ENCODE measurements at regions not wholly inside any gene's neighbourhood (a gene's known extent, or its start where the extent isn't known, plus 50 kb on each side); places are given as distances from the start of the nearest gene placed in this dataset.
"Not testable (repeated sequence)": the region's sequence is repeated elsewhere in the genome, so short reads cannot be mapped to it uniquely, and the experiment has no call there.

DNA sequence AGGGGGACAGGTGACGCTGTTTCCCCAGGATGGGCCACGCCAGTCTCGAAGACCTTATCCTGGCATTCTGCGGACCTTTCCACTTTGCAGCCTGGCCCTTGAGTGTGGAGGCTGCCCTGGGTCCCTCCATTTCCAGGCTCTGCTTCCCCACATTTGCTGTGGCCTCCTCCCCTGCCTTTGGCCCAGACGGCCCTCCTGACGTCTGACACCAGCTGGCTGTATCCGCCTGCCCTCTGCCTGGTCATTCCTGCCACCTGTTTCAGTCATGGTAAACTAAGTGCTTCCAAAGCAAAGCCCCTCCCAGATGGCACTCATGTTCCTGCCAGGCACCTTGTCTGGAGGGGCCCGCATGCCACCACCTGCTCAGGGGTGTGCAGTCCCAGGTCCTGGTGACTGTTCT lies 95.1 kb downstream of the ASB1 start:
- no peak for DNase-seq

DNA sequence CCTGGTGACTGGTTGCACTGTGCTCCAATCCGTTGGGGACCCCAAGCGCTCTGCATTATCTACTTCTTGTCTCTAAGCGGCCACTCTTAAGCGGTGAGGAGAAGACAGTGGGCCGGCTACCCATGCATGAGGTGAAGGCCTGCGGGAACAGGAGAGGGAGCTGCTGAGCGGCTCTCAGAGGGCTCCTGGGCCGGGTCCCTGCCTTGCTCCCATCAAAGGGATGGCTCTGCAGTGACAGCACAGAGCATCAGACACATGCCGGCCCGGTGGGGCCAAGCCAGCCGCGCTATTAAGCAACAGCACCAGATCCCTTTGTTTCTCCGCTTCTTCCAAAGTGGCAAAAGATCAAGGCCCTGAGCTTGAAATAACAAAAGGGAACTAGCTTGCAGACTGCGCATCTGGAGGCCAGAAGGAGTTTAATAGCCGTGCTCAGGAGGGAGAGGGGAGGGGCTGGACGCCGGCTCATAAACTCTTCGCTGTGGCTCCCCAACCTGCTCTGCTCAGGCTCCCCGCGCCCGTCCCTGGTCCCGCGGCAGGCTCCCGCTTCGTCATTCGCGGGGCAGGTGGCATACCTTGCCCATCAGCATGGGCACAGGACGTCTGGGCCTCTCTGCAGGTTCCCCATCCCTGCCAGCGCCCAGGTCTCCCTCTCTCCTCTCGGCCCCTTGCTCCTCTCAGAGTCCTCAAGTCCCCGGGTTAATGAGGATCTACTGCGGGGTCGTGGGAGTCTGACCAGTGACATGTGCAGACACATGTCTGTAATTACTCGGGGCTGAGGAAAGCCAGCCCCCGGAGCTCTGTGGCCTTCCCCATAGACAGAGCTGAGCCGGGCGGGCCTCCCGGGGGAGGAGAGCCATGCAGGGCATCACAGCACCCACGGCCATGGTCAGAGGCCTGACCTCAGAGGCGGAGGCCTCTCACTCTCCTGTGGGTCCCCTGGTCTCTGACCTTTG lies 96.7 kb downstream of the ASB1 start:
- no peak for DNase-seq

DNA sequence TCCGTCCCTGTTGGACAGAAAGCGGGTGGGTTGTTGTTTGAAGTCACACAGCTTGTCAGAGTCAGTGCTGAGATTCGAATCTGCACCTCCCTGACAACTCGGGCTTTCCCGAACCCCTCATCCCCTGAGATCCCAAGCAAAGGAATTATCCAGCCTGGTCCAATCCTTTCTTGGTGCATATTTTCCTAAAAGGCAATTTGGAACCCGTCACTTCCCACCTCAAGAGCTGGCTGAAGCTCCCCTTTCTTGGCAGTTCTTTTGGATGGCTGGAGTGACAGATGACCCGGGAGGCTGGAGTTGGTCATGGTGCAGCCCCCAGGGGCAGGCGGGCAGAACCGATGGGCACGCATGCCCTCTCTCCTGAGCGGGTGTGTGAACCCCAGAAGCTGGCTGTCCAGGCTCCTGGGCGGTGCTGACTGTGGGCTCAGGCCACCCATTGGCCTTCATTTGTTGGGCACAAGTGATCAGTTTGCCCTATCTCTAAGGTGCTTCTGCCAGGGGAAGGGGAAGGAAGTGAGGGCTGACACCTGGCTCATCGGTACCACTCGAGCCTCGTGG lies 97.8 kb downstream of the ASB1 start:
- no peak for DNase-seq

DNA sequence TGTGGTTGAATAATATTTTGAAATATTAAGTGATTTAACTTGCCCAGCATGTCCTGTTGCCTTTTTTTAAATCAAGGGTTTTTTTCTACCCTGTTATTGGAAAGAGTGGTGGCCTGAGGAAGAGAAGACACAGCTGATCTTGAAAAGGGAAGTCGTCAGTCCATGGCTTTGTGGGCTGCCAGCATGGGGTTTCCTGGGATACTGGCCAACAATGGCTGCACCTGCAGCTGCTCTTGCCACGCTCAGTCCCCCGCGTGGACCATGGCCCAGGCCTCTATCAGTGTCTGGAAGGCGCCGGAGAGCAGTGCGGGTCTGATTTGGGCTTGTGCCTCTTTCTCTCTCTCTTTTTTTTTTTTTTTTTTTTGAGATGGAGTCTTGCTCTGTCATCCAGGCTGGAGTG lies 99.3 kb downstream of the ASB1 start:
- no peak for DNase-seq

DNA sequence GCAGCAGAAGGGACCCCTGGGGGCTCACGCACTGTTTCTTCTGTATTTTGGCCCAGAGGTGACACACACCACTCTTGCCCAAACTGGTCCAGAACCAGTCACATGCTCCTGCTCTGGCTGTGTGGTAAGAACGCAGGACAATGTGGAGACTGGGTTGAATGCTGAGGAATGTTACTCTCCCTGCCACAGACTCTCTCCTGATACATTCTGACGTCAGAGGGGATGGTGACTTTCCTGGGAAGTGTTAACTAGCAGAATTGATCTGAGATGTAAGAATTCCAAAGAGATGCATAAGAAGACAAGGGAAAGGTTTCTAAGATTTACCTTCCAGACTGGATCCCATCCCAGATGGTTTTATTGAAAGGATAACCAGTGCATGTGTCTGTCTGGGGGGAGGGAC lies 100.8 kb downstream of the ASB1 start:
- no peak for DNase-seq

DNA sequence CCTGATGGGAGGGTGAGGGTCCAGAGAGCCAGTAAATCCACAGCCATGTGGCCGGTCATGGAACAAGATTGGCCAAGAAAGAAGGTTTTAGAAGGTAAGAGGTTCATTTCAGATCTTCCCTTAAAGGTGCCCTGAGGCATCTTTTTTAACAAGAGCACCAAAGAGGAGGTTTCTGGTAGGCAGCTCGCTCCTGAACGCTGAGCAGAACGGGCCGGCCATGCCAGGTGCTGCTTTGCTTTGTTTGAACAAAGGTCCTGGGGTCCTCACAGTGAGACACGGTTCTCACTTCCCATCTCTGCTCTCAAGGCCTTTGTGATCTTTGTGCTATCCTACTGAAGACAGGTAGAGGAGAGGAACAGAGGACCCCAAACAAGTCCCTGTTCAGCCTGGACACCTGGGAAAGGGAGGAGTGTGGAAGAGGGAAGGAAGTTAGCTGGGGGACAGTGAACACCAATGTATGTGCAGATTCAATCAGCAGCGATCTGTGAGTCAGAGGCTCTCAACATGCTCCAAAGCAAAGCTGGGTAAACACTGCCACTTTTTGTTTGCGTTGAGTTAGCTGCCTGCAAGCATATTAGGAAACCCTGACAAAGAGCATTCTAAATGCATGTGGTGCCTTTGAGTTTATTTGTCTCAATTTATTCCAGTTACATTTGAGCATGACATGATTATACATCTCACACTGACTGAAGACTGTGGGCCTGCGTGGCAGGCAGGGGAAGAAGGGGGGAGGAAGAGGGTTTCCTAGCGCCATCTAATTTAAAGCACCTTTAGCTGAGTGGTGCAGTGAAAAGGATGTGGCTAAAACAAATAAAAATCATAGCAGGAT lies 102.4 kb downstream of the ASB1 start:
- no peak for DNase-seq

DNA sequence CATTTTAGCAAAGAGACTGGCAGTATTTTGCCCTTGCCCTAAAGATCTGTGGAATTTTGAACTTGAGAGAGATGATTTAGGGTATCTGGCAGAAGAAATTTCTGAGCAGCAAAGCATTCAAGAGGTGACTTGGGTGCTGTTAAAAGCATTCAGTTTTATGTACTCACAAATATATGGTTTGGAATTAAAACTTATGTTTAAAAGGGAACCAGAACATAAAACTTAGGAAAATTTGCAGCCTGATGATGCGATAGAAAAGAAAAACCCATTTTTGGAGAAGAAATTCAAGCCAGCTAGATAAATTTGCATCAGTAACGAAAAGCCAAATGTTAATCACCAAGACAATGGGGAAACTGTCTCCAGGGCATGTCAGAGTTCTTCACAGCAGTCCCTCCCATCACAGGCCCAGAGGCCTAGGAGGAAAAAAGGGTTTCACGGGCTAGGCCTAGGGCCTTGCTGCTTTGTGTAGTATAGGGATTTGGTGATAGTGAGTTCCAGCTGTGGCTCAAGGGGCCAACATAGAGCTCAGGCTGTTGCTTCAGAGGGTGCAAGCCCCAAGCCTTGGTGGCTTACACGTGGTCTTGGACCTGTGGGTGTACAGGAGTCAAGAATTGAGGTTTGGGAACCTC lies 104.4 kb downstream of the ASB1 start:
- DNase-seq: not testable (repeated sequence)

DNA sequence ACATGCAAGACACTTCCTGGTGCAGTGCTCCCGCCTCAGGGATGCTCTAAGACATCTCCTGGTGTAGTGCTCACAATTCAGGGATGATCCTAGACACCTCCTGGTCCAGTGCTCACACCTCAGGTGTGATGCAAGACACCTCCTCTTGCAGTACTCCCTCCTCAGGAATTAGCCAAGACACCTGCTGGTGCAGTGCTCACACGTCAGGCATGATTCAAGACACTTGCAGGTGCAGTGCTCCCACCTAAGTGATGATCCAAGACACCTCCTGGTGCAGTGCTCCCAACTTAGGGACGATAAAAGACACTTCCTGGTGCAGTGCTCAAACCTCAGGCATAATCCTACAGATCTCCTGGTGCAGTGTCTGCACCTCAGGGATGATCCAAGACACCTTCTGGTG lies 117.0 kb downstream of the ASB1 start:
- DNase-seq: not testable (repeated sequence)

DNA sequence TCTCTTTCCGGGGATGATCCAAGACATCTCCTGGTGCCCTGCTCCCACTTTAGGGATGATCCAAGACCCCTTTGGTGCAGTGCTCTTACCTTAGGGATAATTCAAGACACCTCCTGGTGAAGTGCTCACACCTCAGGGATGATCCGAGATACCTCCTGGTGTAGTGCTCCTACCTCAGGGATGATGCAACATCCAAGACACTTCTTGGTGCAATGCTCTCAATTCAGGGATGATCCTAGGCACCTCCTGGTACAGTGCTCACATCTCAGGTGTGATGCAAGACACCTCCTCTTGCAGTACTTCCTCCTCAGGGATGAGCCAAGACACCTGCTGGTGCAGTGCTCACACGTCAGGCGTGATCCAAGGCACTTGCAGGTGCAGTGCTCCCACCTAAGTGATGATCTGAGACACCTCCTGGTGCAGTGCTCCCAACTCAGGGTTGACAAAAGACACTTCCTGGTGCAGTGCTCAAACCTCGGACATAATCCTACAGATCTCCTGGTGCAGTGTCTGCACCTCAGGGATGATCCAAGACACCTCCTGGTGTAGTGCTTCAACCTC lies 122.3 kb downstream of the ASB1 start:
- no peak for DNase-seq

DNA sequence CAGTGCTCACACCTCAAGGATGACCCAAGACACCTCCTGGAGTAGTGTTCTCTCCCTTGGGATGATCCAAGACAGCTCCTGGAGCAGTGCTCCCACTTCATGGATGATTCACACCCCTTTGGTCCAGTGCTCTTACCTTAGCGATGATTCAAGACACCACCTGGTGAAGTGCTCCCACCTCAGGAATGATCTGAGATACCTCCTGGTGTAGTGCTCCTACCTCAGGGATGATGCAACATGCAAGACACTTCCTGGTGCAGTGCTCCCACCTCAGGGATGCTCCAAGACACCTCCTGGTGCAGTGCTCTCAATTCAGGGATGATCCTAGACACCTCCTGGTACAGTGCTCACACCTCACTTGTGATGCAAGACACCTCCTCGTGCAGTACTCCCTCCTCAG lies 123.1 kb downstream of the ASB1 start:
- DNase-seq: no peak

DNA sequence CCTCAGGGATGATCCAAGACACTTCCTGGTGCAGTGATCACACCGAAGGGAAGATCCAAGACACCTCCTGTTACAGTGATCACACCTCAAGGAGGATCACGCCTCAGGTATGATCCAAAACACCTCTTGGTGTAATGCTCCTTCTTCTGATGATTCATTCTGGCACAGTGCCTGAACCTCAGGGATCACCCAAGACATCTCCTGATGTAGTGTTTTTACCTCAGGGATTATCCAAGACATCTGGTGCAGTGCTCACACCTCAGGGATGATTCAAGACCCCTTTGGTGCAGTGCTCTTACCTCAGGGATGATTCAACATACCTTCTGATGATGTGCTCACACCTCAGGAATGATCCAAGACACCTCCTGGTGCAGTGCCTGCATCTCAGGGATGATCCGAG lies 124.4 kb downstream of the ASB1 start:
- DNase-seq: no peak

DNA sequence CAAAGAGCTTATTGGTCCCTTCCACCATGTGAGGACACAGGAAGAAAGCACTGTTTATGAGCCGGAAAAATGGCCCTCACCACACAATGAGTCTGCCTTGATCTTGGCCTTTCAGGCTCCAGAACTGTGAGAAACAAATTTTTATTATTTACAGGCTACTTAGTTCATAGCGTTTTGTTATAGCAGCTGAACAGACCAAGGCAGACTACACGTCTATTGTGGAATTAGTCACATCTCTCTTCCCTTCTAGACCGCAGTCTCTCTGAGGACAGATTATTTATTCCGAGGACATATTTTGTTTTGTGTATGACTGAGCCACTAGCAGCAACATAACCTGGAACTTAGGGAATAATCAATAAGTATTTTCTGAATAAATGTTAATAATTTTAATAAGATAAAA lies 125.5 kb downstream of the ASB1 start:
- no peak for DNase-seq

DNA sequence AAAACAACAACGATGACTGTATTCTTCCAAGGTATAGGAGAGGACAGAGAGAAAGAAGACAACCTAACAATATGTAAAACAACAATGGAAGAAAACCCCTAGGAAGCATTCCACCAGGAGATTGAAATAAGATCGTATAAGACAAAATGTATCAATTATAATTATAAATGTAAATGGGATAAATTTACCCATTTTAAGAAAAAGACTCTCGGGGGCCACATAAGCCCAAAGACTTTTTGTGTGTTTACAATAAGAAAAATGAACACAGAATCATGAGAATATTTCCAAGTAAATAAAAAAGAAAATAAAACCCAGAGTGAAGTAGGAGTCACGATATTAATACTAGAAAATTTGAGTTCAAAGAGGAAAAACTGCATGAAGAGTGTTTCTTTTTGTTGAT lies 126.4 kb downstream of the ASB1 start:
- DNase-seq: no peak

DNA sequence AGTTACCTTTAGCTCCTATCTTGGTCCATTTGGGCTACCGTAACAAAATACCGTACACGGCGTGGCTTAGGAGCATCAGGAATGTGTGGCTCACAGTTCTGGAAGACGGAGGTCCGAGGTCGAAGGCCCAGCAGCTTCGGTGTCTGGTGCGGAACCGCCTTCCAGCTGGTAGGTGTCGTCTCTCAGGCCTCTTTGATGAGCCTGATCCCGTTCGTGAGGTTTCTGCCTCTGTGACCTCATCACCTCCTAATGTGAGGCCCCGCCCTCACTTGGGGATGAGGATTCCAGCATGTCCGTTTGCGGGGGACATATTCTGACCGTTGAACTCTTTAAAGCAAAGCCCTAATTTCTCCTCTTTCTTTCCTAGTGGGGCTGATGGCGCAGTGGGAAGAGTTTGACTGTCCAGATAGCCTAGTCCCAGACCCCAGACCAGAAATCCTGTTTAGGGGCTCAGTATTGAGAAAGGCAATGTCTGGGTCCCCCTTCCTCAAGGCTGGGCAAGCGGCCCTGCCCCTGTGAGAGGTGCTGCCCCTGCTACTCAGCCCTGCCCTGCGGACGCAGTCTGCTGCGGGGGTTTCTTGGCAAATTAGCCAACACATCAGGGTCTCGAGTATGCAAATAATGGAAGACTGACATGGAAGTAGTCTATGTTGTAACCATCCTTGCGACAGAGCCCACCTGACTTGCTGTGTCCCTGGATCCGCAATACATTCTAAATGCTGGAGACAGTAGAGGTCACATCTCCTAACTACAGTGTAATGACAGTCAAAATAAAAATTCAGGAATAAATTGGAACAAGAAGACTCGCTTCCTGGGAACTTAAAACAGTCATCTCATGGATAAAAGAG lies 128.0 kb downstream of the ASB1 start:
- DNase-seq: no peak

DNA sequence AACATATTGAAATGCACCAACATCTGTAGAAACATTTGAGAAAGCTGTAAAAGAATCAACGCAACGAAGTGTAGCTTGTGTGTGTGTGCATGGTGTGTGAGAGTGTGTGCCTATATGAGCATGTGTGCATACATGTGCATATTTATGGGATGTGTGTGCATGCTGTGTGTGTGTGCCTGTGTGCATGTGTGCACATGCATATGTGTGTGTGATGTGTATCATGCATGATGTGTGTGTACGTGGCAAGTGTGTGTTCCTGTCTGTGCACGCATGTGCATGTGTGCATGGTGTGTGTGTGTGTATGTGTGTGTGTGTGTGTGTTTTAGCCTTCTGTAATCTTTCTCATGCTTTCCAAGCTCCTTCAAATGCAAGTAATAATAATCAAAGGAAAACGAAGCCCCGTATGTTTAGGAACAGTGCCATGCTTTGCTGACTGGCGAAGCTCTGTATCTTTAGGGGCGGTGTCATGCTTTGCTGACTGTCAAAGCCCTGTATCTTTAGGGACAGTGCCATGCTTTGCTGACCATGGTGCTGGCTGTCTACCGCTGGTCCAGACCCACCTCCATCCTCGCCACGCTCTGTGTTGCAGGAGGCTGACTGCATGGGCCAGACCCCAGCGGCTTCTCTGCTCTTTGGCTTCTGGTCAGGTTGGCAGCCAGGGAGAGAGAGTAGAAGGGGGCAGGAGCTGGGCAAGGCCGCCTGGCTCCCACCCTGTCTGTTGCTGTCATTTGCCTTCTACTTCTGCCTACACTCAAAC lies 129.2 kb downstream of the ASB1 start:
- no peak for DNase-seq

DNA sequence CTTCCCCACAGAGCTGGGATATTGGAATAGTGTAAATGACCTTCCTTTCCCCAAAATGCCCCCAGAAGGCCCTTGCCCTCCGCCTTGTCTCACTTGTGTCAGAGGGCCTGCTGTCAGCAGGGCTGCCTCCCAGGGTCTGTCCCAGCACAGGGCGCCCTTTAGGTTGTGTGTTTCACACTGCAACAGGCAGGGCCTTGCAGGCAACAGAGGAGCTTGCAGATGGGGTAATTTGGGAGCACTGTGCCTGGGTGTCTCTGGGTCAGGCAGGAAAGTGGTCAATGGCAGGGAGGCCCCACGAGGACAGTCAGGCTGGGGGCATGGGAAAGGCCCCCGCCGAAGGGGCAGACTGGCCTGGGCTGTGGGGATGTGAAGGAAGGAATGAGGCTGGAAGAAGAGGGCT lies 130.7 kb downstream of the ASB1 start:
- DNase-seq: no peak

DNA sequence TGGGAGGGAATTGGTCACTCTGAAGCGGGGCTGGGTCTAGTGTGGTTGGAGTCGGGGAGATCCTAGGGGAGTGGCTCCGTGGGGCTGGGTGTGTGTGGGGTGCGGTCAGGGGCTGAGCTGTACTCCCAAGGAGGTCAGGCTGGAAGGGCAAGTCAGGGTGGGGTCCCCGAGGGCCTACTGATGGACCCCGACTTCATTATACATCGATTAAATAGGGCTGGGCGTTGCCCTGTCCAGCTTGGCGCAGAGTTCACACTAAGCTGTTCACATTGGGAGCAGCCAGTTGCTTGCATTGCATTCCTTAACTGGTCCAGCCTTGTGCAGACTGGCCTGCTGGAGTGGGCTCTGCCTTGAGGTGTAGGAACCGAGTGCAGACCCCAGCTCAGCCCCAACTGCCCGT lies 131.2 kb downstream of the ASB1 start:
- DNase-seq: no peak

DNA sequence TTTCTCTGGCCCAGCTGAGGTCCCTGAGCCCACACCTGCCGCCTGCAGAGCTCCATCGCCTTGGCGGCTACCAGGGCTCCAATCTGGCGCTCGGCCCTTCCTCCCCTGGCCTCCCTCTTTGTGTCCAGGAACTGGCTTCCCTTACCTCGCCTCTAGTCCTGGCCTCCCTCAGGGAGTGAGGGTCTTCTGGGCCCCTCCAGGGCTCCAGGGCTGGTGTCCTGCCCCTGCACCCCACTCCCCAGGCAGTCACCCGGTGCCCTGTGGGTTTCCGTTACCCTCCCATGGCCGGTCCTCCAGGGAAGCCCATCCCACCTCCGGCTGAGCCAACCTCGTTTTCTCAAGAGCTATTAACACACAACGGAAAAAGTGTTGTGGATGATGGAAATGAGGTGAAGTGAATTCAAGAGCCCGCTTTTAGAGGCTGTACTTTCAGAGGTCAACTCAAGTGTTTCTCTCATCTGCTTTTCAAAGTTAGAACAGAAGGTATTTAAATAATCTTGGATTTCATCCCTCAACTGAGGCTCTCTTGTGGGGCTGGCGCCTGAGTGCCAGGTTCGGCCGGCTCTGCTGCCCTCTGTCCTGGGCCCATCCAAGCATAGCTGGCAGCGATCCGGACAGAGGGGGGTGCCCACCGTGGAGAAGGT lies 131.9 kb downstream of the ASB1 start:
- DNase-seq: no peak

DNA sequence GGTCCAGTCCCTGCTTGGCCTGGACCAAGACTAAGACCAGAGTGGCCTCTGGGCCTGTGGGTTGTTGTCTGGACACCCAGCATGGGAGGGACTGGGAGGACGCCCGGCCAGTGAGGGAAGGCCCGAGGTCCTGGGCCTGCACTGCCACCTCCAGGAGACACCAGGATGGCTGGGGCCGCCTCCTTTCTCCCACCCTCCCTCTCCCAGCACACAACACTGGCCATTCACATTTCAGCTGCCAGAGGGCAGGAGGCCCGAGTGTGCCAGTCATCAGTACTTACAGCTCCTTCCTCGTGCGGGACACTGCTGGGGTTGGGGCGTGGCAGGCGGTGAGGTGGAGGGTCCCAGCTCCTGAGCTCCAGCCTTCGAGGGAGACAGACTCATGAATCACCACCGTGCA lies 133.5 kb downstream of the ASB1 start:
- no peak for DNase-seq

DNA sequence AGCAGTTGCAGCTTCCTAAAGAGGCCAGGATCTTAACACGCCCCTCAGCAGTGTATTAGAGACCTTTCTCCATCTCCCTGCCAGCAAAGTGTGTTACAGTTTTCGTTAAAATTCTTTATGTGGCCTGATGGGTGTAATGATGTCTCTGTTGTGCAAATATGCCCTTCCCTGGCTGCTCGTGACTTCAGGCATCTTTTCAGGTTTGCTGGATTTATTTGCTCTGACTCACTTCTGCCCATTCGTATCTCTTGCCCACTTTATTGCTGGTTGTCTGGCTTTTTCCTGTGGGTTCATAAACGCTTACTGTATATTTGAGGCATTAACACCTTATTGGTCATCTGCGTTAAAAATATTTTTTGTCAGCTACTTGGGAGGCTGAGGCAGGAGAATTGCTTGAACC lies 134.5 kb downstream of the ASB1 start:
- DNase-seq: no peak

DNA sequence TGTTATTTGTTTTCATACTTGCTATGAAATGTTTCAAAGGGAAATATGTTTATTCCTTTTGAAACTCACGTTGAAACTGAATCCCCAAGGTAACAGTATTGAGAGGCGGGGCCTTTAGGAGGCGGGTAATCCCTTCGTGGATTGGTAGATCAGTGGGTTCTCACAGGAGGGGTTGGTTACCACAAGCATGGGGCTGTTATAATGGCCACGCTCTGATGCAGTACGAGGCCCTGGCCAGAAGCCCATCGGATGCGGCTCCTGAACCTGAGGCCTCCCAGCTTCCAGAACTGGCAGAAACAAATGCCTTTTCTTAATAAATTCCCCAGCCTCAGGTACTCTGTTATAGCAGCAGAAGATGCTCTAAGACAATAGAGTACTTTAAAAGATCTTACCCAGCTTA lies 135.7 kb downstream of the ASB1 start:
- DNase-seq: no peak
